Effector CD4-positive, alpha-beta T cell (primary cell): ENCODE measurements at regions not wholly inside any gene's neighbourhood (a gene's known extent, or its start where the extent isn't known, plus 50 kb on each side); places are given as distances from the start of the nearest gene placed in this dataset.
A peak's percentile ranks its signal among the peaks of the same experiment; 100 is the strongest.
"Not testable (repeated sequence)": the region's sequence is repeated elsewhere in the genome, so short reads cannot be mapped to it uniquely, and the experiment has no call there.

ENCODE experiments used
- DNase-seq: peaks from one replicate; pipeline ENCODE4 v3.0.0-alpha.2; 2020

- DNase-seq = no peak
Observed at GRCh38 chr12:107377596-107378385, 284.4 kb upstream of the CRY1 start.

- DNase-seq = no peak
Observed at GRCh38 chr12:107378609-107379008, 285.3 kb upstream of the CRY1 start.

GRCh38 chr12:107379142-107379851, 285.9 kb upstream of the CRY1 start:
- DNase-seq = not testable (repeated sequence)

GRCh38 chr12:107379852-107380567, 286.7 kb upstream of the CRY1 start:
- no peak for DNase-seq

GRCh38 chr12:107384645-107385044, 291.3 kb upstream of the CRY1 start:
- no peak for DNase-seq

GRCh38 chr12:107385509-107385908, 292.2 kb upstream of the CRY1 start:
- DNase-seq = no peak

- no peak for DNase-seq
Observed at GRCh38 chr12:107386569-107386968, 293.2 kb upstream of the CRY1 start.

GRCh38 chr12:107388263-107388662, 294.9 kb upstream of the CRY1 start:
- no peak for DNase-seq

GRCh38 chr12:107390414-107390813, 295.2 kb upstream of the PWP1 start:
- DNase-seq = no peak

GRCh38 chr12:107393043-107393717, 292.4 kb upstream of the PWP1 start:
- DNase-seq = no peak

- DNase-seq = no peak
Observed at GRCh38 chr12:107394693-107395092, 290.9 kb upstream of the PWP1 start.

- DNase-seq = no peak
Observed at GRCh38 chr12:107395817-107396216, 289.8 kb upstream of the PWP1 start.

GRCh38 chr12:107396991-107397390, 288.6 kb upstream of the PWP1 start:
- no peak for DNase-seq

GRCh38 chr12:107397890-107398500, 287.6 kb upstream of the PWP1 start:
- no peak for DNase-seq

GRCh38 chr12:107399046-107399445, 286.6 kb upstream of the PWP1 start:
- DNase-seq = no peak

GRCh38 chr12:107400686-107401447, 284.7 kb upstream of the PWP1 start:
- DNase-seq = no peak

- peak; percentile 36 for DNase-seq
Observed at GRCh38 chr12:107402041-107403022, 283.3 kb upstream of the PWP1 start.

- DNase-seq = no peak
Observed at GRCh38 chr12:107404981-107405380, 280.6 kb upstream of the PWP1 start.

GRCh38 chr12:107405436-107405835, 280.2 kb upstream of the PWP1 start:
- DNase-seq = no peak

- no peak for DNase-seq
Observed at GRCh38 chr12:107406932-107407331, 278.7 kb upstream of the PWP1 start.
